H1 (cell line): ENCODE measurements at regions not wholly inside any gene's neighbourhood (a gene's known extent, or its start where the extent isn't known, plus 50 kb on each side); places are given as distances from the start of the nearest gene placed in this dataset.

Source experiments
- CTCF ChIA-PET: fragments of 300-600 bp; sonication (Branson Sonifier 250); formaldehyde crosslinking; loops from one replicate; lab custom pipeline; 2021; ENCODE audit not compliant: partially characterized antibody; lab: Charles Lee
- POLR2A ChIA-PET: fragments of 300-600 bp; sonication (Branson Sonifier 250); formaldehyde crosslinking; loops from one replicate; lab custom pipeline; 2021; ENCODE audit warnings: inconsistent platforms; ENCODE audit not compliant: partially characterized antibody; lab: Charles Lee
- DNase-seq, 2 experiments: peaks; one replicate each; pipeline versions ENCODE4 v3.0.0 to v3.0.0-alpha.2; 2010 to 2022; ENCODE audit warnings: low spot score in 2 of 2, low read depth in 1 of 2, mixed read lengths in 1 of 2
- FAIRE-seq: peaks from 2 replicates; lab custom pipeline; 2011; peaks lifted over from hg19 to GRCh38; lab: Jason Lieb, UNC
- H2AFZ ChIP-seq: 2 replicates; pipeline ENCODE4 v1.8.1; 2012; ENCODE audit warnings: low read length, inconsistent platforms
- H2AK5ac ChIP-seq: 2 replicates; pipeline ENCODE4 v1.6.1; 2013; ENCODE audit warnings: low read depth, low read length
- H2BK120ac ChIP-seq: replicated peaks from 2 replicates; pipeline ENCODE3; 2013; ENCODE audit warnings: low read depth, low read length, inconsistent platforms
- H2BK12ac ChIP-seq: 2 replicates; pipeline ENCODE4 v1.6.1; 2013; ENCODE audit warnings: low read depth, low read length
- H2BK15ac ChIP-seq: 2 replicates; pipeline ENCODE4 v1.6.1; 2013; ENCODE audit warnings: low read length
- H2BK20ac ChIP-seq: 2 replicates; pipeline ENCODE4 v1.6.1; 2013; ENCODE audit warnings: low read length
- H2BK5ac ChIP-seq: 2 replicates; pipeline ENCODE4 v1.6.1; 2013; ENCODE audit warnings: low read depth, low read length
- H3K14ac ChIP-seq: 2 replicates; pipeline ENCODE4 v1.6.1; 2013; ENCODE audit warnings: inconsistent platforms; ENCODE audit not compliant: insufficient read length
- H3K18ac ChIP-seq: 2 replicates; pipeline ENCODE4 v1.6.1; 2013; ENCODE audit warnings: low read length; ENCODE audit errors: extremely low read depth
- H3K23ac ChIP-seq: 2 replicates; pipeline ENCODE4 v1.6.1; 2013; ENCODE audit warnings: inconsistent platforms; ENCODE audit not compliant: insufficient read length
- H3K23me2 ChIP-seq: 2 replicates; pipeline ENCODE4 v1.6.1; 2013; ENCODE audit warnings: low read depth, low read length
- H3K27ac ChIP-seq: 2 replicates; pipeline ENCODE4 v1.6.1; 2011; ENCODE audit warnings: low read depth, low read length, inconsistent platforms
- H3K27me3 ChIP-seq, 4 experiments: replicated peaks in 1 of 4; 1 replicate in 1 of 4; 2 replicates in 3 of 4; pipeline versions ENCODE4 v1.6.1 to v1.8.1; 2011 to 2013; ENCODE audit warnings: low read length in 3 of 4, mild to moderate bottlenecking in 3 of 4, inconsistent platforms in 2 of 4, mixed read lengths in 2 of 4, moderate library complexity in 1 of 4; ENCODE audit not compliant: control insufficient read depth in 3 of 4, insufficient read depth in 3 of 4; ENCODE audit errors: extremely low read depth in 1 of 4
- H3K36me3 ChIP-seq, 4 experiments: 2 replicates each; pipeline versions ENCODE4 v1.6.1 to v1.8.1; 2011 to 2013; ENCODE audit warnings: mild to moderate bottlenecking in 4 of 4, low read length in 3 of 4, moderate library complexity in 2 of 4, control low read depth in 1 of 4, inconsistent platforms in 1 of 4; ENCODE audit not compliant: insufficient read depth in 4 of 4, control insufficient read depth in 2 of 4
- H3K4ac ChIP-seq: replicated peaks from 2 replicates; pipeline ENCODE3; 2013; ENCODE audit warnings: low read length, low read depth, mixed read lengths, inconsistent platforms; ENCODE audit not compliant: insufficient read length
- H3K4me1 ChIP-seq, 4 experiments: replicated peaks in 1 of 4; 1 replicate in 1 of 4; 2 replicates in 3 of 4; pipeline versions ENCODE4 v1.6.1 to v1.8.1; 2011 to 2013; ENCODE audit warnings: low read length in 3 of 4, inconsistent platforms in 2 of 4, mixed read lengths in 1 of 4; ENCODE audit not compliant: insufficient read depth in 4 of 4, control insufficient read depth in 3 of 4
- H3K4me2 ChIP-seq, 2 experiments: 2 replicates each; pipeline versions ENCODE4 v1.6.1 to v1.8.1; 2011 to 2013; ENCODE audit warnings: low read depth in 2 of 2, low read length in 2 of 2, control low read depth in 1 of 2, inconsistent platforms in 1 of 2, mild to moderate bottlenecking in 1 of 2; ENCODE audit not compliant: insufficient read depth in 1 of 2
- H3K4me3 ChIP-seq, 4 experiments: fragments of 200-600, 300-600 bp in 1 of 4; sonication (generic), shearing (Covaris generic), sonication (Bioruptor Twin) in 1 of 4; 2 replicates each; pipeline versions ENCODE4 v1.5.1 to v1.8.1; 2011 to 2016; ENCODE audit warnings: low read length in 4 of 4, low read depth in 3 of 4, control low read depth in 2 of 4, inconsistent platforms in 2 of 4, mild to moderate bottlenecking in 2 of 4, mixed read lengths in 1 of 4, moderate library complexity in 1 of 4; ENCODE audit not compliant: insufficient read depth in 2 of 4; ENCODE audit errors: extremely low read depth in 1 of 4
- H3K56ac ChIP-seq: replicated peaks from 2 replicates; pipeline ENCODE3; 2013; ENCODE audit warnings: low read depth, mild to moderate bottlenecking, mixed read lengths, low read length, inconsistent platforms; ENCODE audit not compliant: insufficient read length
- H3K79me1 ChIP-seq: 2 replicates; pipeline ENCODE4 v1.6.1; 2013; ENCODE audit warnings: low read depth, low read length, control low read depth
- H3K79me2 ChIP-seq, 2 experiments: 2 replicates each; pipeline versions ENCODE4 v1.6.1 to v1.8.1; 2012 to 2013; ENCODE audit warnings: low read length in 2 of 2, mild to moderate bottlenecking in 2 of 2, inconsistent platforms in 1 of 2; ENCODE audit not compliant: insufficient read depth in 2 of 2, control insufficient read depth in 1 of 2
- H3K9ac ChIP-seq, 4 experiments: replicated peaks in 1 of 4; 1 replicate in 1 of 4; 2 replicates in 3 of 4; pipeline versions ENCODE4 v1.6.1 to v1.8.1; 2011 to 2013; ENCODE audit warnings: low read depth in 3 of 4, low read length in 3 of 4, control low read depth in 2 of 4, mild to moderate bottlenecking in 2 of 4, moderate library complexity in 2 of 4, inconsistent platforms in 1 of 4; ENCODE audit errors: extremely low read depth in 1 of 4
- H3K9me3 ChIP-seq, 2 experiments: 2 replicates each; pipeline versions ENCODE4 v1.6.1 to v1.8.1; 2012 to 2013; ENCODE audit warnings: mild to moderate bottlenecking in 2 of 2, moderate library complexity in 2 of 2, control low read depth in 1 of 2, inconsistent platforms in 1 of 2, low read depth in 1 of 2, low read length in 1 of 2, mixed read lengths in 1 of 2; ENCODE audit not compliant: insufficient read depth in 2 of 2
- H4K20me1 ChIP-seq, 2 experiments: replicated peaks in 1 of 2; 2 replicates each; pipeline versions ENCODE3 to v1.8.1; 2011 to 2013; ENCODE audit warnings: inconsistent platforms in 2 of 2, low read length in 2 of 2, mild to moderate bottlenecking in 1 of 2; ENCODE audit not compliant: insufficient read depth in 2 of 2, control insufficient read depth in 1 of 2
- H4K5ac ChIP-seq: 2 replicates; pipeline ENCODE4 v1.6.1; 2013; ENCODE audit warnings: low read length, low read depth, mixed read lengths, inconsistent platforms; ENCODE audit not compliant: insufficient read length
- H4K8ac ChIP-seq: 2 replicates; pipeline ENCODE4 v1.8.0; 2013; ENCODE audit warnings: mild to moderate bottlenecking, moderate library complexity, low read length, inconsistent platforms; ENCODE audit not compliant: insufficient read depth; ENCODE audit errors: extremely low read depth
- H4K91ac ChIP-seq: replicated peaks from 2 replicates; pipeline ENCODE3; 2013; ENCODE audit warnings: low read length, mixed read lengths, inconsistent platforms; ENCODE audit not compliant: insufficient read length
- MAFK ChIP-seq: IDR thresholded peaks from 2 replicates; pipeline ENCODE4 v1.6.1; 2012; ENCODE audit warnings: low read depth, mild to moderate bottlenecking, improper control_type of control experiment, low read length
- RXRA ChIP-seq: IDR thresholded peaks from 2 replicates; pipeline ENCODE4 v1.6.1; 2011; ENCODE audit warnings: low read depth, mild to moderate bottlenecking, low read length, moderate library complexity; ENCODE audit not compliant: insufficient read depth
- SP4 ChIP-seq: IDR thresholded peaks from 2 replicates; pipeline ENCODE4 v1.6.1; 2012; ENCODE audit warnings: low read length, inconsistent platforms
- TAF7 ChIP-seq: optimal IDR thresholded peaks from 2 replicates; pipeline ENCODE3; 2011; ENCODE audit warnings: low read depth, mild to moderate bottlenecking, inconsistent platforms, low read length, moderate library complexity, borderline replicate concordance
- WGBS, 2 experiments: shearing (Covaris generic) in 1 of 2; methylation state at CpG; one replicate each; pipeline versions ENCODE4 v1.1.6 to v1.1.7; 2013 to 2015; ENCODE audit warnings: low lambda C conversion rate in 2 of 2, mixed read lengths in 2 of 2, inconsistent platforms in 1 of 2, low coverage in 1 of 2, missing lambda C conversion rate in 1 of 2; ENCODE audit not compliant: insufficient replicate concordance in 2 of 2, insufficient coverage in 1 of 2, insufficient read length in 1 of 2; ENCODE audit errors: extremely low coverage in 1 of 2, missing lambda C conversion rate in 1 of 2; 5-methylcytosine and 5-hydroxymethylcytosine counted together

DNA sequence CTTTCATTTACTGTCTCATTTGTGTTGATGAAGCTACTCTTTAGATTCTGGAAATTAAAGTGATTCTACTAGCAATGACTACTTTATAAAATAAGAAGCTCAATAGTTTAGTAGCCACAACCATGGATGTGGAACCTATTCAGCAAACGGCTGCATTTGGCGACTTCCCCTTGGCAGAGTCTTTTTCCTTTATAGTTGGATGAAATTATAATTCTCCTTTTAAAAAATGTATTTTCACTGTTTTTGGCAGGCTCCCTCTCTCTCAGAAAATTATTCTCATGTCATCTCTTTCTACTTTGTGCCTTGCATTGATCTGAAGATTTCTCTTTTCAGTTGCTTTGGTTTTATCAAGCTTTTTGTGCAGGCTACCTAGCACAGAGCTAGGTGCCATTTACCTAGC, 50.6 kb upstream of the KCNN2 start:
- no peaks in the 10 kb centered on the region for H3K36me3 ChIP-seq
- no peaks in the 10 kb centered on the region for H3K23me2 ChIP-seq
- H3K4ac ChIP-seq: no peak overlapping the region
- no peak overlapping the region for H3K27ac ChIP-seq
- no peak overlapping the region; the same call in 1 of the 2 replicates for H2BK20ac ChIP-seq
- no peak overlapping the region for H2AFZ ChIP-seq
- no peaks in the 10 kb centered on the region for H3K79me2 ChIP-seq
- no peak for FAIRE-seq
- H3K56ac ChIP-seq: no peak overlapping the region
- no peak overlapping the region for H3K18ac ChIP-seq
- ChIA-PET CTCF (interaction anchor here (1.1 to 3.9 kb wide), 5 partner anchors 19 to 293 kb away, joined by 3 to 16 read pairs (median 5); no protein-coding TSS in a partner anchor), POLR2A (no interaction called here)
- no peak overlapping the region for H3K14ac ChIP-seq
- H4K5ac ChIP-seq: no peak overlapping the region
- WGBS, 2 experiments: 90% methylated on average over 2 of the region's 2 CpGs; no CpG with 5 or more reads in 1 of the 2 experiments
- no peak for DNase-seq
- peaks cover 1 to 18% (median 12%) of the 10 kb centered on the region in 4 experiments; a peak in 6 of 7 replicates for H3K4me1 ChIP-seq
- H4K8ac ChIP-seq: no peak overlapping the region
- H2BK12ac ChIP-seq: no peak overlapping the region
- no peak overlapping the region for H2AK5ac ChIP-seq
- H3K27me3 ChIP-seq: no peaks in the 10 kb centered on the region
- H4K91ac ChIP-seq: no peak overlapping the region
- H3K4me2 ChIP-seq: no peak overlapping the region
- peak overlapping the region; percentile 28 for H2BK120ac ChIP-seq
- no peak overlapping the region for H3K9ac ChIP-seq
- H3K9me3 ChIP-seq: no peaks in the 10 kb centered on the region
- H2BK5ac ChIP-seq: no peak overlapping the region
- no peak overlapping the region for H3K23ac ChIP-seq
- H4K20me1 ChIP-seq: no peaks in the 10 kb centered on the region
- H3K4me3 ChIP-seq: peak overlapping the region in 1 of 4 experiments; percentile 14; a peak in 1 of 8 replicates
- no peak overlapping the region for H2BK15ac ChIP-seq
- H3K79me1 ChIP-seq: no peaks in the 10 kb centered on the region
- no peak for TF ChIP-seq TAF7
- TF ChIP-seq RXRA: no peak
- no peak for TF ChIP-seq SP4
- no peak for TF ChIP-seq MAFK
